DMS114 treated with DMSO at 0.1 percent for 48 hours (cell line): ENCODE measurements at regions not wholly inside any gene's neighbourhood (a gene's known extent, or its start where the extent isn't known, plus 50 kb on each side); places are given as distances from the start of the nearest gene placed in this dataset.

Source experiments
- DNase-seq: peaks from one replicate; lab custom pipeline; 2025; ENCODE audit not compliant: unreplicated experiment; lab: John Stamatoyannopoulos, UW

DNA sequence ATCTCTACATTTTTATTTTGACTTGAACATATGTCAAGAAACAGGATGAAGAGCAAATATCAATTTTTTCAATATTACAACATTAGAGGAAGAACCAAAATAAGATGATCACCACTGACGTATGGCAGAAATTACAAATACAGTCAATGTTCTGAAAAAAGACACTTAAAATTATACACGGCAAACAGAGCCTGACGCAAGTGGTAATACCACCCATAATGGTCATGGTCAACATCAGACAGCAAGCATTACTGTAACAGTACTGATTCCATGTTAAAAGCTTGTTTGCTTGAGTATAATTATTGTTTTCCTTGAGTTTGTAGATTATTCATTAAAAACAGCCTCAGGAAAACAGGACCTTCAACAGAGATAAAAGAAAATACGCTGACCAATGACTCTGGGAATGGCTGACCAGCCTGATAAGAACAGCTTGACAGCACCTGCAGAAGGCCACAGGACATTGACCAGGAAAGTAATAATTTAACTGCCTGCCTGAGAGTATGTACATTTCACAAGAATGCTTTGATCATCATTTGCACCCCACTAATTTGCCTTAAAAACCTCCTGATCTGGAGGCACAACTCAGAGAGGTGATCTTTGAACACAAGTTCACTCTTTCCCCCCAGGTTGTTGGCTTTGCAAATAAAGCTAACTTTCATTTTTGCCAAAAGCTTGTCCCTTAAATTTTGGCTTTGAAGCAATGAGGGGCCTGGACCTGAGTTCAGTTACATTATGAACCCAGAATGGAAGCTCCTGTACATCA is 187.3 kb downstream of the IPO8 start:
- DNase-seq, result no peak

DNA sequence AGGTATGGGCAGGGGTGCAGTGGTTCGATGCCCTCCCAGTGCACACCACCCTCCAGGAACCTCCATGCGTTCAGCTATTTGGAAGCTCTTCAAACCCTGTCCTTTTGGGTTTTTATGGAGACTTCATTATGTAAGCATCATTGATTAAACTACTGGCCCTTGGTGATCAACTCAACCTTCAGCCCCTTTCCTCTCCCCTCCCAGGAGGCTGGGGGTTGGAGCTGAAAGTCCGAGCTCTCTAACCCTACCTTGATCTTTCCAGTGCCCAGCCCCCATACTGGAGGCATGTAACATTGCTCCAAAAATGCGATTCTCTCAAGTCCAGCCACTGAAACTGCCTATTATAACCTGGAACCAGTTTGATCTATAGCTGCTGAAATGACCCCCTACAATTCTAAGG is 188.1 kb downstream of the IPO8 start:
- DNase-seq, result no peak

DNA sequence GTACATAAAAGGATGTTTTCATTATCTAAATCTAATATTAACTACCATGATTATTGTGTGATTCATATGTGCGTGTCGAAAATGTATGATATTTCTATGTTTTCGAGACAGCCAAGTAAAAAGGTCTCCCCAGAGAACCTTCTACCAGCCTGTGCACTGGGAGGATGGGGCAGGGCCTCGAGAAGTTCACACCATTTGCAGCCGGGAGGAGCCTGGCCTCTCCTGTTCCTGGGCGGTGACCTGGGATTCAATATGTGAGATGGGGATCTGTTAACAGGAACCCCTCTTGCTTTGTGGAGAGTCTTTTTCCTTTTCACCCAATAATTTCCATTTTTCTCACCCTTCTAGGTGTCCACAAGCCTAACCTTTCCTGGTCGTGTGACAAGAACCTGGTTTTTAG is 189.3 kb downstream of the IPO8 start:
- no peak for DNase-seq

DNA sequence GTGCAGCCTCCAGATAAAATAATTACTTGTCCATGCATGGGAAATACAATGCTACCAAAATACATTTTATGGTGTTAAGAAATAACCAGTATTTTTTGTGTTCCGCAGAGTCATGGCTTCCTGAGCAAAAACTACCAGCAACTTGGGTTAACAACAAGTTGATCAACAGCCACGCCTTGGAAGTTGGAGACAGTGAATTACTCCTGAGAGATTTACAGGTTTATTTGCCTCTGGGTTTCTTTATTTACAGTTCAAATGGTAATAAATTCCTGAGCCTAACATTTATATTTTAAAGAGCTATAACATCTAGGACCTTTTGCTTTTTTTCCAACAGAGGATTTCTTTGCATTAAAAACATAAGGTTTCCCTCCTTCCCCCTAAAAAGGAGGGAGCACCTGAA is 194.0 kb downstream of the IPO8 start:
- DNase-seq, result no peak

DNA sequence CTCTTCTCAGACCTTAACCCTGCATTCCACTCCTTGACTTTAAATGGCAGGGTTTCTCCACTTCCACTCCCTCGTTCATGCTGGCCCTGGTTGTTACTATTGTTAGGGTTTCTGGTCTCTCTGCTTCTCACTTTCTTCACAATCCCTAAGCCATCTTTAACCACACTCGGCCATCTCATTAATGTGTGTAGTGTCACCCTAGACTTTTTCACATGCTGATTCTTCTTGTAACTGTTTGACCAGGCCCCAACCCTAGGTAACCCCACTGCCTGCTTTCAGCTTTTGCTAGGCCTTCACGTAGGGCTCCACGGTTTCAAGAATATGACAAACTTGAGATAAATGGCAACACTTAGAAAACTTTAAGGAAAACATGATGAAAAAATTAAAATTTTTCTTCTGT is 195.1 kb downstream of the IPO8 start:
- no peak for DNase-seq

DNA sequence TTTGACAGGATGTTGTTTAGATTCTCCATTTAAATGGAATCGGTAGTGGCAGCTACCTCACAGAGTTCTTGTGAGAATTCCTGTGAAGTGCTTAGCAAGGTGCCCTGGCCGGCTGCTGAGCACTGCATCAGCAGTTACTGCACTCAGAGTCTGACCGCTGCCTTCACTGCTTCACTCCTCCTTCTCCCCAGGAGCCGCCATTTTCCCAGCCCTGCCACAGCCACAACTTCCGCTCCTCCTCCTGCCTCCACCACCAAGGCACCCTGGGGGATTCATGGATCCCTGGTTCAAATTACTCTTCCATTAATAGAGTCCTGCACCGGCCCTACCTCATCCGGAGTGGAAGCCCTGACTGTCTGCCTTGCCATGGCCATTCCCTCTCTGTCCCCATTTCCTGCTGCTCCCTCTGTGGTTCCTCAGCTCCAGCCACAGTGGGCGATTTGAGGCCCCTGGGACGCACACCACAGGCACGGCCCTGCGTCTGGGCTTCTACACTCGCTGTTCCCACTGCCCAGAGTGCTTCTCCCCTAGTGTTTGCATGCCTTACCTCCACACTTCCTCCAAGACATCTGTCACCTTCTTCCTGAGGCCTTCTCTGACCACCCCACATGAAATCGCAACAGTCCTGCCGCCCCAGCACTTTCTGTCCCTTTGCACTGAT is 210.3 kb downstream of the IPO8 start:
- DNase-seq, result no peak

DNA sequence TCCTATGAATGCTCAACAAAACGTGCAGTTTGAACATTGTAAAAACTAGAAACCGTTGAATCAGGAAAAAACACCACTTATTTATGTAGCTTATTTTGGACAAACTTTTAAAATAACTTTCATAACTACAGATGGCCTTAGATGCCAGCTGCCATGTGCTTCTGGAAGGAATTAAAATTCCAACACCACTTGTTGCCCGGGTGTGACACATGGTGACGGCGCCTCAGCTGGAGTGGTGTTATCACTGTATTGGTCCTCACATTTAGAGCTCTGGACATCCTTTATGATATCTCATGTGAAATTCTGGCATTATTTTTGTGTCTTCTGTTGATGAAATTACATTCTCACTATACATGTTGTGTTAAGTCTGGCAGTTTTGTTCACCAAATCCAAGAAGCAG is 211.0 kb downstream of the IPO8 start:
- DNase-seq, result no peak

DNA sequence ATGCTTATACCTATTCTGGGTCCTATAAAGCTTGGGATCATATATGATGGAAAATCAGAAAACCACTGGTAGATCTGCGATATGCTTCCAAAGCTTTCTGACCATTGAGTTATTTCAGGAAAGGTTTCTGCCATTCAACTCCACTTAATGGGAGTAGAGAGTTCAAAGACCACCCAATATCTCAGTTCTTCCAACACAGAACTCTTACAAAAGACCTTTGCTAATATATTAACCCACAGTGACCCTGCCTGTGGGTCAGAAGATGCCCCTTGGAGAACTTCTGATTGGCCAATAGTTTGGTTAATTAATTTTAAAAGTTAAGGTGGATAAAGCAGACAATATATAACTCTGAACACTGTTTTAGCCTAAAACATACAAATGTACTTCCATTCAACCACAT is 213.0 kb downstream of the IPO8 start:
- no peak for DNase-seq

DNA sequence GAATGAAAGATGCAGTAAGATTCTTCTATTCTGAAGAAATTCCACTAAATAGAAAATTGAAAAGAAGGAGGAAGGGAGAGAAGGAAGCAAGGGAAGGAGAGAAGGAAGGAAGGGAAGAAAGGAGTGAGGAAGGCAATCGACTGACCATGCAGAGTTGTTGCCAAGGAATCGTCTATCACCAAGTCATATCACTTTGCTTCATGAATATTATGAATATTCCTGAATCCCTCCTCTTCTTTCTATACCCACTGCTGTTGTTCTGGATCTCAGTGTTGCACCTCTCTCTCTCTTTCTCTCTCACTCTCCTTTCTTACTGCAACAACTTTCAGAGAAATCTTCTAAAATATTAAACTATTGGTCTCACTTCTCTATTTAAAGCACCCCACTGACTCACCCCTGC is 222.4 kb downstream of the IPO8 start:
- no peak for DNase-seq

DNA sequence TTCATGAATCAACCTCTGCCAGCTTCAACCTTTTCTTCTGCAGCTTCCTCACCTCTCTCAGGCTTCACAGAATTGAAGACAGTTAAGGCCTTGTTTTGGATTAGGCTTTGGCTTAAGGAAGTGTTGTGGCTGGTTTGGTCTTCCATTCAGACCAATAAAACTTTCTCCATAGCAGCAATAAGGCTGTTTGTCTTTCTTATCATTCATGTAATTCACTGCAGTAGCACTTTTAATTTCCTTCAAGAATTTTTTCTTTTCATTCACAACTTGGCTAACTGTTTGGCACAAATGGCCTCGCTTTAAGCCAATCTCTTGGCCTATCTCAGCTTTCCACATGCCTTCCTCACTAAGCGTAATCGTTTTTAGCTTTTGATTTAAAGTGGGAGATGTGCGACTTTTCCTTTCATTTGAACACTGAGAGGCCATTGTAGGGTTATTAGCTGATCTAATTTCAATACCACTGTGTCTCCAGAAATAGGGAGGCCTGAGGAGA is 229.5 kb downstream of the IPO8 start:
- no peak for DNase-seq

DNA sequence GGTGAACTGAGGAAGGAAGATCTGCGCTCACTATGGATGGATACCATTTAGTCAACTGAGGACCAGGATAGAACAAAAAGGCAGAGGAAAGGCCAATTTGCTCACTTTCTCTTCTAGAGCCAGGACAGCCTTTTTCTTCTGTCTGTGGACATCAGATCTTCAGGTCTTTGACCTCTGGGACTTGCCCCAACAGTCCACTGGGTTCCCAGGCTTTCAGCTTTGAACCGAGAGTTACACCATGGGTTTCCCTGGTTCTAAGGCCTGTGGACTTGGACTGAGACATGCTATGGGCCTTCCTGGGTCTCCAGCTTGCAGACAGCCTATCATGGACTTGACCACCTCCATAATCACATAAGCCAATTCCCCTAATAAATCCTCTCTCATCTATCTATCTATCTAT is 232.0 kb downstream of the IPO8 start:
- no peak for DNase-seq

DNA sequence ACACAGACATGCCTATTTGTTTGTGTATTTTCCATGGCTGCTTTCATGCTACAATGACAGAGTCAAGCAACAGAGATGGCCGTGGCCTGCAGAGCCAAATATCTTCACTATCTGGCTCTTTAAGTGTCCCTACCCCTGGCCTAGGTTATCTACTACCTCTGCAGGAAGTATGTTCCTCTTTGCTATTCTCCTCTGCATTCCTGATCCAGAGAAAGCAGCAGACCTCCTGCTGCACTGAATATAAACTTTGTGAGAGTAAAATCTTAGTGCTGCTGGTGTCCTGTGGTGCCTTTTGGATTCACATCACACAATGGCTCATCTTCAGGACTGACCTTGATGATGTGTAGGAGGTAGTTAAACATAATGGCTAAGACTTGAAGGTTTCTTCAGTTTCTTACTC is 233.4 kb downstream of the IPO8 start:
- no peak for DNase-seq

DNA sequence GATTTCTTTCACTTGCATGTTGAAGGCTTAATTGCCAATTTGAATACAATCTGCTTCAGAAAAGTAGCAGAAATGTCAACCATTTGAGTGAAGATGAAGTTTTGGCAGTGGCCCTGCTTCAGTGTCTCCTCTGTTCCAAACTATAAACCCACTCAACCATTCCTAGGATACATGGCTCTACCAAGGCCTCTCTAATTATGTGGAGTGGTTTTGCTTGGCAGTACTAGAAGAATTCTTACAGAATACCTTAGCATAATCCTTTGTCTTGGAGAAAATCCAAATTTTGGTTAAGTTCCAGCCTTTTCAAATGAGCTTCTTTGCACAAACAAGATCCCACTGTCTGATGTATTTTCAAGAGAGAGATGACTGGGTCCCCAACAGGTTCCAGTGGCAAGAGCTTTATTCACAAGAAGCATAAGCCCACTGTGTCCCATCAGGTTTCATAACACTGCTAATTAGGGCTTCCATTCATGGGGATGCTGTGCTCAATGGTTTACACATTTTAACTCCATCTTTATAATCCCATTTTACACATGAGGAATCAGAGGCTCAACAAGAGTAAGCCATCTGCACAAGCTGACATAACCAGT is 234.5 kb downstream of the IPO8 start:
- no peak for DNase-seq

DNA sequence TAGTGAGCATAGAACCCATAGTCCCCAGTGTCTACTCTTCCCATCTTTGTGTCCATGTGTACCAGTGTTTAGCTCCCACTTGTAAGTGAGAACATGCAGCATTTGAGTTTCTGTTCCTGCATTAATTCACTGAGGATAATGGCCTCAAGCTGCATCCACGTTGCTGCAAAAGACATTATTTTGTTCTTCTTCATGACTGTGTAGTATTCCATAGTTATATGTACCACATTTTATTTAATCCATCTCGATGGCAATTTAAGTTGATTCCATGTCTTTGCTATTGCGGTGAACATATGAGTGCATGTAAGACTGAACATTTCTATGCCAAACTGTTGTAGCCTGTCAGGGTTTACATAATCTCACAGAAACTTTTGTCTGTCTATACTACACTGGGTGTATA is 237.2 kb downstream of the IPO8 start:
- no peak for DNase-seq

DNA sequence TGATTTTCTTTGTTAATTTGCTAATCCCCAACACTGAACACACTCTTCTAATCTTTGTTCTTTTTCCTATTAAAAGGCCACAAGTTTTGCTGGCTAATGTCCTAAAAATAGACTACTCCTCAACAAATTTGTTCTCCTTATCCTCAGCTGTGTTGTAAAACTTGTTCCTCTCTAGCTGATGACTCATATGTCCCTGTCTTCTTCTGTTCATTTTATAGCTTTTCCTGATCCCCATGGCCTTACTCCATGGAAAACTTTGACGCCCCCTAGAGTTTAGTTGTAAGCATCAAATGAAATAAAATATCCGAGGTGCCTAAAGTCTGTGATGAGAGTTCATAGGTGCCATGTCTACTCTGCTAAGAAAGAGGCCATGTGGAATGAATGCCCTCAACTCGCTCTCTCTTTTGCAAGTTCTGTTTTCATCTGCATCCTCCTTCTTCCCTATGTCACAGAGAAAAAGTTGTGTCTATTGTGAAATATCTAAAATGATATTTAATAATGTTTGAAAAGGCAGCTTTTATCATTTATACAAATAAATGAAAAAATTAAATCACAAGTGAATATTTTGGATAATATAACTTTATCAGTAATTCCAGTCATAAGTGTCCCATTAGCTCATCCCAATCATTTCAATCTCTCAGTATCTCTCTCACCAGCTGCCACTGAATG is 237.9 kb downstream of the IPO8 start:
- DNase-seq, result no peak

DNA sequence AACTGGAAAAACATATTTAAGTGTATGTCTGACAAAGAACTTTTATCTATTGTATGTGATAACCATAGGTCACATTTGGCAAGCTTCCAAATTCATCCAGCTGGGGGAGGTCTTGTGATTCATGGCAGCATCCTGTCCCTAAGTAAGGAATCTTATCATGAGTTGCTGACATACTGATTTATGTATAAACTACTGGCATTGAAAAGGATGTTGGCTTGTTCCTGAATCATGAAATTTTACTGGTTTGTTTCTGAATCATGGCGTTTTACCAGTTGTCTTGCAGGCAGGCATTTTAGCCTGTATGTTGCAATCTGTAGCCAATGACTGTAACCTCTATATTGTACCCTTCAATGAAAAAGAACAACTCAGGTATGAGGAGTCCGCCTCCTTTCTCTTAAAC is 244.8 kb downstream of the IPO8 start:
- no peak for DNase-seq

DNA sequence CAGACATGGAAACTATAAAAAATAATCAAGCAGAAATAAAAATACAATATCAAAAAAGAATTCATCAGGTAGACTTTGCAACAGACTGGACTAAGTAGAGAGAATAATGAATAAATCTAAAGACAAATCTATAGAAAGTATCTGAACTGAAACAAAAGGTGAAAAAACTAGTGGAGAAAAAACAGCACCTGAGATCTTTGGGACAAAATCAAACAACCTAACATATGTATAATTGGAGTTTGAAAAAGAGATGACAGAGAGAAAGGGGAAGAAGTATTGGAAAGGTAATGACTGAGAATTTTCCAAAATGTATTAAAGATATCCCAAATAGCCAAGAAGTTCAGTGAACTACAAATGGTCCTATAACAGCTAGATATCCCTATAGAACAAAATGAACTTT is 245.4 kb downstream of the IPO8 start:
- no peak for DNase-seq

DNA sequence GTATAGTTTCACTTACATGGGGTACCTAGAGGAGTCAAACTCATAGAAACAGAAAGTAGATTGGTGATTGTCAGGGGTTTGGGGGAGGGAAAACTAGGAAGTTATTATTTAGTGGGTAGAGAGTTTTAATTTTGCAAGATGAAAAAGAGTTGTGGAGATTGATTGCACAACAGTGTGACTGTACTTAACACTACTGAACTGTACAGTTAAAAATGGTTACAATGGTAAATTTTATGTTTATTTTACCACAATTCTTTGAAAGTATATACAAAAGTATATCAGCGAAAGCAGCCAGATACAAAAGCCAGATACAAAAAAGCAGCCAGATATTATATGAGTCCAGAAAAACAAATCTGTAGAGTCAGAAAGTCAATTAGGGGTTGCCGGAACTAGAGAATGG is 247.6 kb downstream of the IPO8 start:
- DNase-seq, result no peak

DNA sequence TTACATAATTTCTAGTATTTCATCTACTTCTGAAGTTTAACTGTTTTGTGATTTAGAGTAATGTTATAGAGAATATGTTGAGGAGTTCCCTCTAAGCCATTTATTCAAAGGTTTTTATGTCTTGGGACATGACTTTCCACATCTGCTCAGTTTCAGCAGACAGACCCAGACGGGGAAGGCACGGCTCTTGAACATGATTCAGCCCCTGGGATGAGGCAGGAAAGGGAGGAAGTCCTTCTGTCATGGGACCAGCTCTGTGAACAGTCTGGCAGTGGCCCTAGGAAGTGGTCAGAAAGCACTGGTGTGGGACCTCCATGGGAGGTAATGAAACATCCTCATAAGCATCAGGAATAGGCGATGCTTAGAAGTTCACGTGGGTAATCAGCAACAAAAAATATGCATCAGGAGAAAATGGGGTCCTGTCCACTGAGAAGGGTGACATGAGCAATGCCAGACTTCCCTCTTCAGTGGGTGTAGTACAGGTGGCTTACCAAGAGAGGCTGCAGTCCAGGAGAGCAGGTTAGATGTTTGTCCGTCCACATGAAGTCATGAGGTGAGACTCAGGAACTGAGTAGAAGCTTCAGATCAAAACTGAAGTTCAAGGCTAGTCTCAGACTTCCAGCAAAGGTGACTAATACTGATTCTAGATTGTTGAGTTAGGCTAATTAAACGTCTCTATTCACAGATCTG is 248.5 kb downstream of the IPO8 start:
- no peak for DNase-seq

DNA sequence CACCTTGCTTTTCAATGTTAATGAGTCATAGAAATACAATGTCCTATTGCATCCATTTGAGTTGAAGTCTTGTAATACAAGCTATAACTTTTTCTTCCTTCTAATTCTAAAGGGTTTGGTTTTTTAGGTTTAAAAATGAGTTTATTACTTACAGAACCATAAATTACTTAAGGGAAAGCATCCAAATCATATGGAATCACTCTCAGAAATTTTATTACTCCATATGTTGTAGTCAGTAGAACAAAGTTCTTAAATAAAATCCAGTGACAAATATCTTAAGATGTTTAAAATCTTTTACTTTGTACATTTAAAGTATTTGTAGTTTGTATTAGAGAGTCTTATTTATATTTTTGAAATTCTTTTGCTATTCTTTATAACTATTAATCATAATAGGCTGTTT is 253.2 kb downstream of the IPO8 start:
- DNase-seq, result no peak
